ENCODE measurements at regions not wholly inside any gene's neighbourhood (a gene's known extent, or its start where the extent isn't known, plus 50 kb on each side); places are given as distances from the start of the nearest gene placed in this dataset.

GRCh38 chr10:76732306-76732705 lies 905.3 kb downstream of the KCNMA1 start:
- no peak for DNase-seq (ENCODE audit: low spot score)
- no peak overlapping the region for H3K4me3 Mint-ChIP-seq
- H3K4me1 Mint-ChIP-seq: peaks cover 12% of the 10 kb centered on the region
- peaks cover 2% of the 10 kb centered on the region for H3K27me3 Mint-ChIP-seq (ENCODE audit: insufficient read depth, low read depth)
- H3K79me2 ChIP-seq (ENCODE audit: low read depth): no peaks in the 10 kb centered on the region
- no peak overlapping the region for H3K27ac ChIP-seq
- H3K9me3 ChIP-seq (ENCODE audit: low read depth): no peaks in the 10 kb centered on the region
- H3K36me3 ChIP-seq: no peaks in the 10 kb centered on the region
- no peak overlapping the region for H2AFZ ChIP-seq (replicated peaks)
- no peak overlapping the region for H3K27ac Mint-ChIP-seq
- no peaks in the 10 kb centered on the region for H3K36me3 Mint-ChIP-seq
- H3F3A ChIP-seq (ENCODE audit: low read depth): no peaks in the 10 kb centered on the region
- peaks cover 13% of the 10 kb centered on the region for H3K9me3 Mint-ChIP-seq
- peaks cover 7% of the 10 kb centered on the region for H3K4me1 ChIP-seq
- no peak overlapping the region for H3K4me3 ChIP-seq
- H4K20me1 ChIP-seq (ENCODE audit: low read depth): no peaks in the 10 kb centered on the region
- H3K27me3 ChIP-seq: no peaks in the 10 kb centered on the region
- TF ChIP-seq CTCF (IDR thresholded peaks at IDR 0.05): no peak
- TF ChIP-seq EZH2phosphoT487 (IDR thresholded peaks at IDR 0.05): no peak
- no peak for TF ChIP-seq EZH2 (IDR thresholded peaks at IDR 0.05)
- no peak overlapping the region for H3K9ac ChIP-seq
- no peak overlapping the region for H3K4me2 ChIP-seq

- Mint-ChIP-seq H3K9me3 (peaks cover 15% of the 10 kb centered on the region), H3K27ac (no peak overlapping the region), H3K36me3 (no peaks in the 10 kb centered on the region), H3K4me1 (peaks cover 8% of the 10 kb centered on the region), H3K27me3 (ENCODE audit: insufficient read depth, low read depth) (peaks cover 2% of the 10 kb centered on the region), H3K4me3 (no peak overlapping the region)
- no peaks in the 10 kb centered on the region for H3K9me3 ChIP-seq (ENCODE audit: low read depth)
- H3K4me3 ChIP-seq: no peak overlapping the region
- no peaks in the 10 kb centered on the region for H4K20me1 ChIP-seq (ENCODE audit: low read depth)
- no peak overlapping the region for H3K27ac ChIP-seq
- no peaks in the 10 kb centered on the region for H3K36me3 ChIP-seq
- H3K79me2 ChIP-seq (ENCODE audit: low read depth): no peaks in the 10 kb centered on the region
- no peaks in the 10 kb centered on the region for H3F3A ChIP-seq (ENCODE audit: low read depth)
- no peak overlapping the region for H2AFZ ChIP-seq (replicated peaks)
- no peaks in the 10 kb centered on the region for H3K4me1 ChIP-seq
- TF ChIP-seq CTCF (IDR thresholded peaks at IDR 0.05): no peak
- H3K9ac ChIP-seq: no peak overlapping the region
- no peaks in the 10 kb centered on the region for H3K27me3 ChIP-seq
- H3K4me2 ChIP-seq: no peak overlapping the region
- no peak for DNase-seq (ENCODE audit: low spot score)
These were observed 907.6 kb downstream of the KCNMA1 start for GRCh38 chr10:76729841-76730487.

DNA sequence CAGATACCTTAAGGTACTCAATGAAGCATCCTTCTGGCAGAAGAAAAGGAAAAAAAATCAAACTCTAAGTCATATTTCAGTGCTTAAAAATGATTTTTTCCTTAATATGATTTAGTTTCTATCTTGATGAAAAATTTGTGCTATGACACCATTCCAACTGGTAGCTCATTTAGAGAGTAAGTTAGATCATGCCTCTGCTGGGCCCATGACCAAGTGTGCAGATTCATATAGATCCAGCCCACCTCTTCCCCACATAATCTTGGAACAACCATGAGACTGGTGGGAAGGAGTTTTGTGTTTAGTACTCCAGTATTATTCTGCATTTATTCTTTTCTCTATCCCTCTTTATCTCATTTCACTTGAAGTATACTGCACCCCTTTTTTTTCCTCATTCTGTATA lies 908.3 kb downstream of the KCNMA1 start:
- no peak overlapping the region for H3K4me2 ChIP-seq
- TF ChIP-seq EZH2phosphoT487 (IDR thresholded peaks at IDR 0.05) (no peak), CTCF (IDR thresholded peaks at IDR 0.05) (no peak), EZH2 (IDR thresholded peaks at IDR 0.05) (no peak)
- Mint-ChIP-seq H3K27me3 (ENCODE audit: insufficient read depth, low read depth) (peaks cover 2% of the 10 kb centered on the region), H3K27ac (no peak overlapping the region), H3K9me3 (peaks cover 11% of the 10 kb centered on the region), H3K36me3 (no peaks in the 10 kb centered on the region), H3K4me1 (peaks cover 8% of the 10 kb centered on the region), H3K4me3 (no peak overlapping the region)
- no peaks in the 10 kb centered on the region for H3K79me2 ChIP-seq (ENCODE audit: low read depth)
- H4K20me1 ChIP-seq (ENCODE audit: low read depth): no peaks in the 10 kb centered on the region
- no peaks in the 10 kb centered on the region for H3F3A ChIP-seq (ENCODE audit: low read depth)
- H3K9me3 ChIP-seq (ENCODE audit: low read depth): no peaks in the 10 kb centered on the region
- no peak overlapping the region for H3K4me3 ChIP-seq
- H3K27me3 ChIP-seq: no peaks in the 10 kb centered on the region
- no peak overlapping the region for H3K9ac ChIP-seq
- no peaks in the 10 kb centered on the region for H3K36me3 ChIP-seq
- DNase-seq (ENCODE audit: low spot score): no peak
- H3K27ac ChIP-seq: no peak overlapping the region
- H2AFZ ChIP-seq (replicated peaks): no peak overlapping the region
- no peaks in the 10 kb centered on the region for H3K4me1 ChIP-seq
